K562 (cell line): ENCODE measurements at regions not wholly inside any gene's neighbourhood (a gene's known extent, or its start where the extent isn't known, plus 50 kb on each side); places are given as distances from the start of the nearest gene placed in this dataset.

Source experiments
- ATAC-seq: fragments of 200-7000 bp; cut with Tn5 transposase; 3 replicates; pipeline ENCODE4 v1.9.1; 2020; ENCODE audit warnings: moderate library complexity
- BruUV-seq: library from RNA; stranded (reverse); fragments of 400-500 nt; replicated peaks from 2 replicates; lab custom pipeline; 2021; lab: Mats Ljungman, UMichigan
- CTCF ChIA-PET: fragments of 300-600 bp; formaldehyde crosslinking; extraction: SDS; loops from one replicate; lab custom pipeline; 2021; ENCODE audit warnings: low intra/inter-chr PET ratio; lab: Yijun Ruan, JAX
- POLR2A ChIA-PET: fragments of 300-600, 350-650 bp; sonication (Branson Sonifier 250); formaldehyde crosslinking; extraction: SDS; loops from one replicate; lab custom pipeline; 2021; ENCODE audit warnings: antibody characterized with exemption, inconsistent platforms; lab: Yijun Ruan, JAX
- DNase-seq, 4 experiments: peaks; one replicate each; pipeline versions ENCODE4 v3.0.0 to v3.0.0-alpha.2; 2011 to 2018; ENCODE audit warnings: low spot score in 3 of 4, mixed read lengths in 3 of 4; ENCODE audit errors: extremely low read depth in 1 of 4
- FAIRE-seq: peaks from 2 replicates; lab custom pipeline; 2011; peaks lifted over from hg19 to GRCh38; lab: Jason Lieb, UNC
- H2AFZ ChIP-seq: 2 replicates; pipeline ENCODE4 v1.6.0; 2011; ENCODE audit warnings: low read depth, low read length, control low read depth, inconsistent platforms
- H3K27ac ChIP-seq: fragments of 200-600 bp; 3 replicates; pipeline ENCODE4 v1.8.0; 2011; ENCODE audit warnings: low read depth, mild to moderate bottlenecking, control low read depth, inconsistent platforms, low read length, moderate library complexity, mixed read lengths; ENCODE audit errors: extremely low read depth
- H3K27me3 ChIP-seq, 2 experiments: fragments of 300-600 bp in 1 of 2; 2 replicates in 1 of 2; 3 replicates in 1 of 2; pipeline versions ENCODE4 v1.6.0 to v1.8.0; 2011; ENCODE audit warnings: inconsistent platforms in 2 of 2, low read length in 2 of 2, mild to moderate bottlenecking in 1 of 2, mixed read lengths in 1 of 2, moderate library complexity in 1 of 2; ENCODE audit not compliant: control insufficient read depth in 2 of 2, insufficient read depth in 2 of 2
- H3K36me3 ChIP-seq: fragments of 300-600 bp; 3 replicates; pipeline ENCODE4 v1.8.0; 2011; ENCODE audit warnings: mild to moderate bottlenecking, low read length, inconsistent platforms; ENCODE audit not compliant: control insufficient read depth, insufficient read depth
- H3K4me1 ChIP-seq, 2 experiments: fragments of 200-600 bp in 1 of 2; replicated peaks in 1 of 2; 2 replicates in 1 of 2; 3 replicates in 1 of 2; pipeline versions ENCODE4 v1.5.1 to v1.8.0; 2011; ENCODE audit warnings: inconsistent platforms in 2 of 2, low read length in 2 of 2, mild to moderate bottlenecking in 1 of 2, mixed read lengths in 1 of 2, moderate library complexity in 1 of 2; ENCODE audit not compliant: control insufficient read depth in 2 of 2, insufficient read depth in 2 of 2
- H3K4me2 ChIP-seq: 2 replicates; pipeline ENCODE4 v1.6.1; 2011; ENCODE audit warnings: low read length, control low read depth, inconsistent platforms, mixed read lengths; ENCODE audit not compliant: insufficient read depth
- H3K4me3 ChIP-seq: fragments of 200-600 bp; sonication (generic), shearing (Covaris generic); 2 replicates; pipeline ENCODE4 v1.5.1; 2016; ENCODE audit warnings: control low read depth, inconsistent platforms
- H3K79me2 ChIP-seq: fragments of 200-600 bp; 3 replicates; pipeline ENCODE4 v1.8.0; 2011; ENCODE audit warnings: low read length, inconsistent platforms; ENCODE audit not compliant: control insufficient read depth, insufficient read depth
- H3K9ac ChIP-seq, 2 experiments: 2 replicates each; pipeline versions ENCODE4 v1.6.0 to v1.6.1; 2011; ENCODE audit warnings: low read depth in 2 of 2, low read length in 2 of 2, control low read depth in 1 of 2, inconsistent platforms in 1 of 2, mild to moderate bottlenecking in 1 of 2, mixed read lengths in 1 of 2; ENCODE audit not compliant: insufficient read depth in 1 of 2
- H3K9me1 ChIP-seq: one replicate; pipeline ENCODE4 v1.6.0; 2011; ENCODE audit warnings: inconsistent platforms, mild to moderate bottlenecking, low read length, moderate library complexity; ENCODE audit not compliant: control insufficient read depth, insufficient read depth
- H3K9me3 ChIP-seq: replicated peaks from 2 replicates; pipeline ENCODE4 v1.5.1; 2011; ENCODE audit warnings: low read depth, low read length, inconsistent platforms; ENCODE audit not compliant: control insufficient read depth, insufficient read depth
- H4K20me1 ChIP-seq: replicated peaks from 2 replicates; pipeline ENCODE4 v1.6.1; 2011; ENCODE audit warnings: low read length, inconsistent platforms, mixed read lengths; ENCODE audit not compliant: control insufficient read depth, insufficient read depth
- CHD1 ChIP-seq: fragments of 200-600 bp; sonication (generic); IDR thresholded peaks from one replicate; pipeline ENCODE4 v1.6.1; 2012; ENCODE audit warnings: mild to moderate bottlenecking, moderate library complexity, low read length, inconsistent platforms
- ELK1 ChIP-seq: sonication (generic); formaldehyde crosslinking; IDR thresholded peaks from 2 replicates; pipeline ENCODE4 v1.8.1; 2022; ENCODE audit warnings: missing genetic modification reagents
- FOXA3 ChIP-seq, 2 experiments: fragments of 450-650 bp in 1 of 2; sonication (generic) in 1 of 2; formaldehyde crosslinking; IDR thresholded peaks in 1 of 2; conservative IDR thresholded peaks in 1 of 2; 2 replicates each; pipeline versions ENCODE4 v1.4.0 to v1.8.0; 2020 to 2022; ENCODE audit warnings: mild to moderate bottlenecking in 2 of 2, missing genetic modification reagents in 1 of 2
- HNRNPUL1 ChIP-seq: fragments of 200-400 bp; formaldehyde crosslinking; IDR thresholded peaks from 2 replicates; pipeline ENCODE4 v1.6.1; 2017; ENCODE audit warnings: low read length
- KDM1A ChIP-seq, 2 experiments: fragments of 450-650 bp; IDR thresholded peaks; 2 replicates each; pipeline ENCODE4 v1.6.1; 2016; ENCODE audit warnings: mild to moderate bottlenecking in 2 of 2
- KDM2B ChIP-seq: fragments of 250-450 bp; sonication (Bioruptor Pico); IDR thresholded peaks from 2 replicates; pipeline ENCODE4 v1.8.0; 2021; ENCODE audit warnings: mild to moderate bottlenecking, moderate library complexity
- LEF1 ChIP-seq: fragments of 450-650 bp; IDR thresholded peaks from 2 replicates; pipeline ENCODE4 v1.6.1; 2016; ENCODE audit warnings: mild to moderate bottlenecking
- PREB ChIP-seq: sonication (generic); formaldehyde crosslinking; IDR thresholded peaks from 2 replicates; pipeline ENCODE4 v1.8.1; 2023; ENCODE audit warnings: mild to moderate bottlenecking, missing genetic modification reagents
- RERE ChIP-seq: sonication (generic); formaldehyde crosslinking; IDR thresholded peaks from 2 replicates; pipeline ENCODE4 v1.8.0; 2023; ENCODE audit warnings: missing genetic modification reagents, mild to moderate bottlenecking, borderline replicate concordance
- SREBF2 ChIP-seq: sonication (generic); formaldehyde crosslinking; IDR thresholded peaks from 2 replicates; pipeline ENCODE4 v1.4.0; 2020; ENCODE audit warnings: mild to moderate bottlenecking, missing genetic modification reagents
- TAF1 ChIP-seq: IDR thresholded peaks from 2 replicates; pipeline ENCODE4 v1.6.1; 2011; ENCODE audit warnings: mild to moderate bottlenecking, low read length, moderate library complexity; ENCODE audit not compliant: insufficient read depth, control insufficient read depth, severe bottlenecking; ENCODE audit errors: extremely low read depth
- ZKSCAN1 ChIP-seq: fragments of 150-350 bp; IDR thresholded peaks from 2 replicates; pipeline ENCODE4 v1.6.1; 2016; ENCODE audit warnings: low read depth, low read length
- ZNF282 ChIP-seq: sonication (generic); formaldehyde crosslinking; IDR thresholded peaks from 2 replicates; pipeline ENCODE4 v1.8.1; 2023; ENCODE audit warnings: missing genetic modification reagents
- ZNF311 ChIP-seq: fragments of 250-450 bp; sonication (Bioruptor Pico); IDR thresholded peaks from 2 replicates; pipeline ENCODE4 v1.4.0; 2020; ENCODE audit warnings: mild to moderate bottlenecking, moderate library complexity
- ZNF699 ChIP-seq: fragments of 250-450 bp; sonication (Bioruptor Pico); IDR thresholded peaks from 2 replicates; pipeline ENCODE4 v1.8.0; 2021; ENCODE audit warnings: mild to moderate bottlenecking, moderate library complexity; ENCODE audit not compliant: insufficient replicate concordance
- ZNF830 ChIP-seq: fragments of 250-450 bp; sonication (Bioruptor Pico); IDR thresholded peaks from 2 replicates; pipeline ENCODE4 v1.5.0; 2021; ENCODE audit warnings: mild to moderate bottlenecking
- ZSCAN29 ChIP-seq: fragments of 450-650 bp; IDR thresholded peaks from 2 replicates; pipeline ENCODE4 v1.6.1; 2017
- WGBS: fragments of 100-300 bp; shearing (Covaris generic); methylation state at CpG from one replicate; pipeline ENCODE4 v1.1.6; 2016; ENCODE audit warnings: low coverage, mixed read lengths; ENCODE audit not compliant: insufficient coverage; ENCODE audit errors: missing lambda C conversion rate; 5-methylcytosine and 5-hydroxymethylcytosine counted together
- in situ Hi-C: fragments of 300-500 bp; cut with MboI; formaldehyde crosslinking; loops from 4 replicates; pipeline ENCODE4 v1.15.0; 2018; ENCODE audit warnings: inconsistent platforms, mixed read lengths
- intact Hi-C: fragments of 100-400 bp; cut with micrococcal nuclease; formaldehyde crosslinking; loops from 2 replicates; pipeline ENCODE4 v1.14.2; 2022

- DNase-seq (no peak), ATAC-seq (no peak), FAIRE-seq (no peak)
- no peak overlapping the region for H2AFZ ChIP-seq
- POLR2A ChIA-PET = interaction anchor here (0.9 kb wide), 1 partner anchor 1135 kb away, joined by 3 read pairs; no protein-coding TSS in a partner anchor
- no peak overlapping the region for H3K4me3 ChIP-seq
- H3K36me3 ChIP-seq = no peaks in the 10 kb centered on the region
- no peaks in the 10 kb centered on the region for H3K79me2 ChIP-seq
- CTCF ChIA-PET = no interaction called here
- no peak overlapping the region for H3K4me2 ChIP-seq
- H3K9me3 ChIP-seq = no peaks in the 10 kb centered on the region
- no peaks in the 10 kb centered on the region for H3K27me3 ChIP-seq
- BruUV-seq = no TSS peak
- intact Hi-C loops (no loop called here), in situ Hi-C loops (no loop called here)
- no peaks in the 10 kb centered on the region for H4K20me1 ChIP-seq
- H3K9me1 ChIP-seq = no peaks in the 10 kb centered on the region
- H3K4me1 ChIP-seq = no peaks in the 10 kb centered on the region
- no peak overlapping the region for H3K9ac ChIP-seq
- no peak overlapping the region for H3K27ac ChIP-seq
- 0% methylated on average over 3 of the region's 3 CpGs for WGBS
- no peak for TF ChIP-seq RERE
- no peak for TF ChIP-seq KDM2B
- no peak for TF ChIP-seq KDM1A (IDR thresholded peaks at IDR 0.05)
- no peak for TF ChIP-seq PREB (CRISPR knock-in tag)
- no peak for TF ChIP-seq TAF1
- no peak for TF ChIP-seq ZSCAN29
- no peak for TF ChIP-seq ZKSCAN1
- TF ChIP-seq HNRNPUL1 = no peak
- TF ChIP-seq ZNF699 (CRISPR knock-in tag) = no peak
- no peak for TF ChIP-seq CHD1
- TF ChIP-seq SREBF2 (CRISPR knock-in tag) = no peak
- TF ChIP-seq FOXA3 (CRISPR knock-in tag; conservative IDR thresholded peaks at IDR 0.05 in 1 of 2, IDR thresholded peaks at IDR 0.05 in 1 of 2) = no peak
- no peak for TF ChIP-seq ZNF830 (CRISPR knock-in tag)
- no peak for TF ChIP-seq LEF1
- TF ChIP-seq ZNF311 (CRISPR knock-in tag) = no peak
- no peak for TF ChIP-seq ZNF282 (CRISPR knock-in tag)
- no peak for TF ChIP-seq ELK1 (CRISPR knock-in tag)
Measured at GRCh38 chr2:67564626-67565025, 167.5 kb downstream of the ETAA1 start.
